Activated CD4-positive, alpha-beta T cell treated with anti-CD3 and anti-CD28 coated beads, Interleukin-10, Interleukin-2, amounts not matched to agents 100 ng/mL and 50 ng/mL, durations not matched to agents 16 hours and 8 hours (primary cell): ENCODE measurements at regions not wholly inside any gene's neighbourhood (a gene's known extent, or its start where the extent isn't known, plus 50 kb on each side); places are given as distances from the start of the nearest gene placed in this dataset.
"Not testable (repeated sequence)": the region's sequence is repeated elsewhere in the genome, so short reads cannot be mapped to it uniquely, and the experiment has no call there.

Source experiments
- DNase-seq: peaks from one replicate; pipeline ENCODE4 v3.0.0-alpha.2; 2020

GRCh38 chr15:77838061-77838460, 205.3 kb upstream of the LINGO1 start:
- no peak for DNase-seq

GRCh38 chr15:77837649-77838025, 204.9 kb upstream of the LINGO1 start:
- DNase-seq = no peak

GRCh38 chr15:77836906-77837648, 204.4 kb upstream of the LINGO1 start:
- no peak for DNase-seq

- DNase-seq = peak; percentile 25
Measured at GRCh38 chr15:77836121-77836692, 203.5 kb upstream of the LINGO1 start.

GRCh38 chr15:77834276-77834990, 201.7 kb upstream of the LINGO1 start:
- DNase-seq = no peak

- DNase-seq = no peak
Measured at GRCh38 chr15:77832874-77833273, 200.2 kb upstream of the LINGO1 start.

GRCh38 chr15:77831986-77832385, 199.3 kb upstream of the LINGO1 start:
- DNase-seq = no peak

- DNase-seq = no peak
Measured at GRCh38 chr15:77830051-77830468, 197.3 kb upstream of the LINGO1 start.

- DNase-seq = not testable (repeated sequence)
Measured at GRCh38 chr15:77829331-77829730, 196.6 kb upstream of the LINGO1 start.

GRCh38 chr15:77827860-77828259, 195.1 kb upstream of the LINGO1 start:
- no peak for DNase-seq

- no peak for DNase-seq
Measured at GRCh38 chr15:77826006-77826695, 193.4 kb upstream of the LINGO1 start.

- DNase-seq = no peak
Measured at GRCh38 chr15:77825546-77825945, 192.8 kb upstream of the LINGO1 start.

- DNase-seq = no peak
Measured at GRCh38 chr15:77825252-77825542, 192.5 kb upstream of the LINGO1 start.

GRCh38 chr15:77824361-77825251, 191.9 kb upstream of the LINGO1 start:
- no peak for DNase-seq

- no peak for DNase-seq
Measured at GRCh38 chr15:77823736-77824135, 191.0 kb upstream of the LINGO1 start.

GRCh38 chr15:77822631-77823230, 190.0 kb upstream of the LINGO1 start:
- no peak for DNase-seq

- DNase-seq = no peak
Measured at GRCh38 chr15:77821959-77822256, 189.2 kb upstream of the LINGO1 start.

GRCh38 chr15:77821188-77821958, 188.7 kb upstream of the LINGO1 start:
- DNase-seq = peak; percentile 61

GRCh38 chr15:77819851-77820728, 187.4 kb upstream of the LINGO1 start:
- DNase-seq = peak; percentile 11

- no peak for DNase-seq
Measured at GRCh38 chr15:77819048-77819850, 186.5 kb upstream of the LINGO1 start.
